Hypothalamus (tissue), 51 donors: ENCODE measurements at regions not wholly inside any gene's neighbourhood (a gene's known extent, or its start where the extent isn't known, plus 50 kb on each side); places are given as distances from the start of the nearest gene placed in this dataset.
A peak's percentile ranks its signal among the peaks of the same experiment; 100 is the strongest.

ENCODE experiments used
- DNase-seq, 51 donors: peaks; one replicate each; lab custom pipeline; 2025; lab: John Stamatoyannopoulos, UW

GRCh38 chr11:45369313-45369712 lies 83.2 kb upstream of the SYT13 start:
- peak in 4 of 51 donors; percentile 9 to 37 (median 19) for DNase-seq

DNA sequence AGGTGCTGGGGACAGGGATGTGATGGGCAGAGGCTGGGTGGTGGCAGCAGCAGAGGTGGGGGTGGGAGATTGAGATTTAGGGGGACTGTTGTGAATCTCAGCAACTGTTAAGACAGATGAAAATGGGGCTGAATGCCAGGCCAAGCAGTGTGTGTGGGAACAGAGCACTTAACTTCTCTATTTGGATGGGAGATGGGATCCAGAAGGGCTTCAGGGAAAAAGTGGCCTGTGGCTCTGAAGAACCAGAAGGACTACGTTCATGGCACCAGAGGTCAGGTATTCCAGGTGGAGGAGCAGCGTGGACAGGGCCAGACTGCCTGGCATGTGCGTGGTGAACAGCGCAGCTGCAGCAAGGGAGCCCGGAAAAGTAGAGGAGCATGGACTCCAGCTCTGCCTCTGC lies 82.6 kb upstream of the SYT13 start:
- DNase-seq, result no peak

- DNase-seq, result no peak
Measured at GRCh38 chr11:45366619-45367190, 80.6 kb upstream of the SYT13 start.

DNA sequence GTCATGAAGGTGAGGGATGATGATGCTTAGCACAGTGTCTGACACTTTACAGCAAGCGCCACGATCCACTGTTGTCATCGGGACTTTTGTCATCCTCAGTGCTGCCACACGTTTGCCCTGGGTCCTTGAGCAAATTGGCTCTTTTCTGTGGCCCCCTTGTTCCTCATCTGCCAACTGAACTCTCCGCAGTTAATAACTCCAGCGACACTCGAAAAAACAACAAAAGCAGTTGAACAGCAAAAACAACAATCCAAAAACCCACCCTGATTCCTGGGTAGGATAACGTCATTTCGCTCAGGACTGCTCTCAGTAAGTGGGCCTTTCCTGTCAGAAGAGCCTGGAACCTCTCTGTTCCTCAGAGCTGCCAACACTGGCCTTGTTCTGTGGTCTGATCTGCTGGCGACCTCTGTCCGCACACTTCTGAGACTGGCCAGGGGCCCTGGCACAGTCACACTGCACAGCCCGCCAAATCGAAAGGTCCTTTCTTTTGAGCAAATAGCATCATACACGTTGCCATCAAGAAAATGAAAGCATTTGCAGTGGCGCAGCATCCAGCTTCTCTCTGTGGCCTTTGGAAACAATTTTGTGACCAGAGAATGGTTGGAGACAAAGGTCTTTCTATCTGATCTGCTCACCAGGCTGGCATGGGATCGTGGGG lies 79.9 kb upstream of the SYT13 start:
- DNase-seq, result peak in 26 of 51 donors; percentile 8 to 62 (median 32)

DNA sequence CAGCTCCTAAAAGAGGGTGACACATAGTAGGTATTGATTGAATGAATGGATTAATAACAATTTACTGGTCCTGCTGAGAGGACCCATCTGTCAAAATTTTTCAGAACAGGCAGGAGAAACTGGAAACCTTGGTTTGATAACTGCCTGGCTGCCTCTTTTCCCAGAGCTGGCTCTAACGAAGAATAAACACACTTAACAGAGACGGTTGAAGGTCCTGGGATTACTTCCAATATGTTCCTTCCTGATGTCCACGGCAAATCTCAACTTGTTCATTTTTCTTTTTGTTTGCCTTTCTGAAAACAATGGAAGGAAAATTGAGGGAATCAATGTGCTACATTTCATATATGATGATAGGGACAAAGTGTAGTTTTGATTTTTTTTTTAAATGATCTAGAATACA lies 76.5 kb upstream of the SYT13 start:
- DNase-seq, result no peak

DNA sequence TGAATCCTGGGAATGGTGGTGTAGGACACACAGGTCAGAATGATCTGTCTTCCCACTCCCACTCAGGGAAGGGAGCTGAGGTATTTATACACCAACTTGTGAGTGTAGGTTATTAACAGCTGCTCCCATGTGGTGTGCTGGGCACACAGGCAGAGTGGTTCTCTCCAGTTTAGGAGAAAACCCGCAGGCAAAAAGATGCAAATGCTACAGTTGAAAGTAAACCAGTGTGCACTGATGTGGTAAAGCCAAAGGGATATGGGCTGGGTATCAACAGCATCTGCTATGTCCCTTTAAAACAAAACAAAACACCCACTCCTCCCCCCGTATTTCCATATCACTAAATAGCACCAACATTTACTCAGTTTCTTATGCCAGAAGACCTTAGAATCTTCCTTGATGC lies 75.4 kb upstream of the SYT13 start:
- no peak for DNase-seq

GRCh38 chr11:45355706-45356041 lies 69.5 kb upstream of the SYT13 start:
- DNase-seq, result no peak

DNA sequence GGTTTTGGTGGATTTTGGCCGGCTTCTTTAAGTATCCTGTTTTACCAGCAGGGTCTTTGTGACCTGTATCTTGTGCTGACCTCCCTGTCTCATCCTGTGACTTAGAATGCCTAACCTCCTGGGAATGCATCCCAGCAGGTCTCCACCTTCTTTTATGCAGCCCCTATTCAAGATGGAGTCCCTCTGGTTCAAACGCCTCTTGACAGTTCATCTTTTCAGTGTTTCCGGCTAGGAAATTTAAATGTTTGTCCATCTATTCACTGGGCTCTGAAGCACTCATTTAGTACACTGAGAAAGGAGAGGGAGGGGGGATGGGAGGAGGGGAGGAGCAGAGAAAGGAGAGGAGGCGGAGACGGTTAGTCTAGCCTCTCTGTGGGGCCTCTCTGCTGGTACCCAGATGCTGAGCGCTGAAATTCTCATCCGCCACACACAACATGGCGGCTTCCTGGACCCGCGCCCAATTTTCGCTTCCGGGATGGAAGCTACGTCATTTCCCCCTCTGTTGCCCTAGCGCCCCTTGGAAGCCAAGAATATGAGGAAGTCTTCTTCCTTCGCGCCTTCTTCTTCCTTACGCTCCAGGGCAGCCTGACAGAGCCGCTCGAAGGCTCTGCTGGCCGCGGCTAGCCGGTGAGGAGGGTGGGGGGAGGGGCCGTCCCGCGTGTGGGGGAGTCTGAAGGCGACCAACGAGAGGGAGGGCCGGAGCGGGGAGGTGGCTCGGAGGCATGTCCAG lies 69.0 kb upstream of the SYT13 start:
- peak; percentile 36 to 91 (median 75) for DNase-seq

- no peak for DNase-seq
Measured at GRCh38 chr11:45348729-45349128, 62.6 kb upstream of the SYT13 start.

DNA sequence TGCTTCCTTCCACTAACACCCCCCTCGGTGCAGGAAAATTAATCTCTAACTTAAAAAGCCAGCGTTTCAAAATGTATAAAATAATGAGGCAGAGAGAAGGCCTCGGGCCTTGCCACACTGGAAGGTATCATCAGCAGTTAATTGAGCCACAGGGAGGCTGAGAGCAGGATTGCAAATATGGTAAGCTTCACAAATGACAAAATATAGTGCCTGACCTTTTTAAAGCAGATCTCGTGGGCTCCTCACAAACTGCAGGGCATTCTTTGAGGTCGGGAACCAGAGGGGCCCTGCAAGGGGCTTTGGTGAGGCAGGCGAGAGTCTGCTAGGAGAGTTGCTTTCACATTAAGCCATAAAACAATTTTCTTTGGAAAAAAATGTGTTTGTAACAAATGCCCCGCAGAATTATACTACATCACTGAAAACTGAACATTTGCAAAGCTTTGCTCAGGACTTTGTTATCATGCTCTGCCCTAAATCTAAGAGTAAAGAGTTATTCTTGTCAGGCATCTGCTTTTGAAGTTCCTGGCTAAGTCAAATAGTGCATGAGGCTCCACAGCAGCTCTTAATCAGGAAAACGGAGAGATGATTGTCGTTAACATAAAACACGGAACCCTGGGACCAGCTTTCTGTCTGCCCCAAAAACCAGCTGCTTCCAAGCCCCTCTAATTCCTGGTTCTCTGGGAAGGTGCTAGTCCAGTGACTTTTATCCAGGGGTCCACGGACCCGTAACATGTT lies 61.4 kb upstream of the SYT13 start:
- DNase-seq, result no peak

DNA sequence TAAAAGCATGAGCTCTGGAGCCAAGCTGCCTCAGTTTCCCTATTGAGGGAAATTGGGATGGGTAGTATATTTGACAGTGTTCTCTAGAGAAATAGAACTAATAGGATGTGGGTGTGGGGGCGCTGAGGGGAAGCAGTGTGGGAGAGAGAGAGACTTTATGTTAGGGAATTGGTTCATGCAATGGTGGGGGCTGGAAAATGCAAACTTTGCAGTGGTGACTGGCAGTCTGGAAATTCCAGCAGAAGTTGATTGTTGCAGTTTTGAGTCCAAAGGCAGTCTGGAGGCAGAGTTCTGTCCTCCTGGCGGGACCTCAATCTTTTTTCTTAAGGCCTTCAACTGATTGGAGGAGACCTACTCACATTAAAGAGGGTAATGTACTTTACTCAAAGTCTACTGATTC lies 59.4 kb upstream of the SYT13 start:
- no peak for DNase-seq

- no peak for DNase-seq
Measured at GRCh38 chr11:45344028-45344427, 57.9 kb upstream of the SYT13 start.

DNA sequence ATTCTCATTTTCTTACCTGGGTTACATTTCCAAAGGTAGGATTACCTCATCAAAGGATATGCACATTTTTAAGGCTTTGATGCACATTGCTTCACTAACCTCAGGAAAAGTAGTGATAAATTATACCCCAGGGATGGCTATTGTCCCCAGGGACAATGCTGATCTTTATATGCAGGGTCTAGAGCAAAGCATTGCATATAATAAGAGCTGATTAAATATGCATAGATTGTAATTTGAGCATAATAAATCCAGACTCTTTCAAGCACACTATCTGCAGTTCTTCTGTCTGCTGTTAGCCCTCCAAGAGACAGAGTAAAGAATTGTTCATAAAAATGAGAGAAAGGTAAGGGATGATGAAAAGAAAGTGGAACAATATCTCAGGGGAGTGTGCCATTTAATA lies 57.3 kb upstream of the SYT13 start:
- no peak for DNase-seq

- no peak for DNase-seq
Measured at GRCh38 chr11:45341372-45341771, 55.2 kb upstream of the SYT13 start.

DNA sequence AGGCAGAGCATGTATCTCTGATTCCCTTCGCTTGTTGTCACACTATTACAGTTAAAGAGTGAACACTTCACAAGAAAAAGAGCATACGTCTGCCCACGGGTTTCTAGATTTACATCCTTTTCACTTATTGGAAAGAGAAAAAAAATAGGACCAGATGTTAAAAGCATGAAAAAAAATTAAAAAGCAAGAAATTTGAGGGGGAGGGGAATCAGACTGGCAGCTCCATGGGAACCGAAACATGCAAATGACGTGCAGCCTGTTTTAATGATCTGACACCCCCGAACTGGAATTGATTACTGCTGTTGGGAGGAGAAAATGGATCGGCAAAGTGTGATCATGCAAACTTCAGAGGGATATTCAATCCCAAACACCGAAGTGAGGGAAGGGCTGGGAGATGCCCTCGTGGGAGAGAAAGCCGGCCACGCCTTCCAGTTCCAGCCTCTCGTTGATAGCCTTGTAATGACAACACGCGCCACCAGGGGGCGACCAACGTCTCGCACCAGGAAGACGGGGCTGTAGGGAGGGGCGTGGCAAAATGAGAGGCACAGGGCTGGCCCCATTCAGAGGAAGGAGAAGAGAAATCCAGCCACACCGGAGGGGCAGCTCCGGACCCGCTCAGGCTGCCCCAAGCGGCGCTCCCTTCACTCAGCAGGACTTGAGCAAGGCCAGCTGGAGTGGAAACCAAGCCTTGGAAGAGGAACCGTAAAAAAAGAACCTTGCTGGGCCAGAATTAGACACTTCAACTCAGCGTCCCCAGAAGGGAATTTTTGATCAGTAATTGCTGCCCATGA lies 53.8 kb upstream of the SYT13 start:
- peak; percentile 34 to 91 (median 79) for DNase-seq

GRCh38 chr11:45337583-45338360 lies 51.6 kb upstream of the SYT13 start:
- DNase-seq, result no peak

DNA sequence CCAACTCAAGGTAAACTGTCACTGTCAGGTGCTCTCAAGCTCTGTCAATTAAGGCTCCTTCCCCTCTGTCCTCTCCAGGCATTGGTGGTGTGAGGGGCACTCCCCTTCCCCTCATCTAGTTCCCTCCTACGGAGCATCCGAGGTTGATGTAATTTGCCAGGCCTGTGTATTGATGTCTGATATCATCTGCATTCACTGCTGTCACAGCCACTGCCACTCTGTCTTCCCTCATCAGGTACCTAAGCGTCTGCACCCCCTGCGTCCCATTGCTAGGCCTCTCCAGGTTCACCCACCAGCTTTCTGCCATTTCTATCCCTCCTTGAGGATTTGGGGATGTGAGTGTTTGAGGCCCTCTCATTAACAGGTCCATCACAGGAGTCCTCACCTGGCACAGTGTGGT lies 50.0 kb upstream of the SYT13 start:
- DNase-seq, result no peak
